ENCODE measurements at regions not wholly inside any gene's neighbourhood (a gene's known extent, or its start where the extent isn't known, plus 50 kb on each side); places are given as distances from the start of the nearest gene placed in this dataset.
A peak's percentile ranks its signal among the peaks of the same experiment; 100 is the strongest.
"Not testable (repeated sequence)": the region's sequence is repeated elsewhere in the genome, so short reads cannot be mapped to it uniquely, and the experiment has no call there.

DNA sequence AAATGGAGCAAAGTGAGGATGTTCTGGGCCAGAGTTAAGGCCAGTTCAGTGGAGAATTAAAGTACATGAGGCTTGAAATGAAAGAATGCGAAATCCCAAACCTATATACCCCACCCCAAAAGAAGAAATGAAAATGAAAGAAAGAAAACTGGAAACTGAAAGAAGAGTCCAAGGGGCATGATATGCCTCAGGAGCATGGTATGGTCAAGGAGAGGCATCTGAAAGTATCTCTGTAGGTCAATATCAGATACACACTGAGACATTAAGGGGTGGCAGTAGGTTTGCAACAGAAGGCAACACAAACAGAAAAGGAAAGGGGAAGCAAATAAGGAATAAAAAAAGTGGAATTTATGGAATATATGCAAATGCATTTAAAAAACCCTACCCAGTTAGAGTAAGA lies 166.5 kb downstream of the COG6 start:
- no peaks in the 10 kb centered on the region for H3K27me3 ChIP-seq (ENCODE audit: control insufficient read depth, insufficient read depth, low read length)
- TF ChIP-seq CTCF (IDR thresholded peaks at IDR 0.05; ENCODE audit: insufficient read depth, low read length, severe bottlenecking), result no peak
- DNase-seq (ENCODE audit: low read depth), result no peak
- no peaks in the 10 kb centered on the region for H3K36me3 ChIP-seq (ENCODE audit: control insufficient read depth, insufficient read depth, low read length)
- no peak overlapping the region for H3K4me3 ChIP-seq (ENCODE audit: low read depth, low read length)
- FAIRE-seq, result no peak

- DNase-seq (ENCODE audit: low read depth) (no peak), FAIRE-seq (no peak)
- H3K4me3 ChIP-seq (ENCODE audit: low read depth, low read length), result no peak overlapping the region
- no peaks in the 10 kb centered on the region for H3K36me3 ChIP-seq (ENCODE audit: control insufficient read depth, insufficient read depth, low read length)
- TF ChIP-seq CTCF (IDR thresholded peaks at IDR 0.05; ENCODE audit: insufficient read depth, low read length, severe bottlenecking), result no peak
- H3K27me3 ChIP-seq (ENCODE audit: control insufficient read depth, insufficient read depth, low read length), result no peaks in the 10 kb centered on the region
Observed at GRCh38 chr13:39822437-39822836, 167.0 kb downstream of the COG6 start.

GRCh38 chr13:39823063-39823713 lies 167.7 kb downstream of the COG6 start:
- H3K27me3 ChIP-seq (ENCODE audit: control insufficient read depth, insufficient read depth, low read length), result no peaks in the 10 kb centered on the region
- H3K4me3 ChIP-seq (ENCODE audit: low read depth, low read length), result no peak overlapping the region
- DNase-seq (ENCODE audit: low read depth) (no peak), FAIRE-seq (no peak)
- no peaks in the 10 kb centered on the region for H3K36me3 ChIP-seq (ENCODE audit: control insufficient read depth, insufficient read depth, low read length)
- no peak for TF ChIP-seq CTCF (IDR thresholded peaks at IDR 0.05; ENCODE audit: insufficient read depth, low read length, severe bottlenecking)

DNA sequence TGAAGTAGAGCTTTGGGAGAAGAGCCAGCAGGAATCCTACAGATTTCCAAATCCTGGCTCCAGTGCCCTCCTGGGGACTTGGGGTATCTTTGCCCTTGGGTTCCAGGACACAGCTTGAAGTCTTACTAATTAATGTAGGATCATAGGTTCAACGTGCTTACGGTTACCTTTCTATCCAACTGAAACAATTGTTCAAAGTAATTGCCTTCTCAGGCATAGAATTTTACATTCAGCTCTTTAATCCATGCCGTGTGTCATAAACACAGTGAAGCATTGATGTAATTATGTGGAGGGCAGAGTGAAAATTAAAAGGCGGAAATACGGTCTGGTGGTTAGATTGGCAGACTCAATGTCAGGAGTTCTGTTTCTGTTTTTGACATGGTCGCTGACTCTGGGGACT lies 170.4 kb downstream of the COG6 start:
- Histone ChIP-seq H3K36me3 (ENCODE audit: control insufficient read depth, insufficient read depth, low read length) (no peaks in the 10 kb centered on the region), H3K27me3 (ENCODE audit: control insufficient read depth, insufficient read depth, low read length) (no peaks in the 10 kb centered on the region), H3K4me3 (ENCODE audit: low read depth, low read length) (no peak overlapping the region)
- no peak for FAIRE-seq
- no peak for TF ChIP-seq CTCF (IDR thresholded peaks at IDR 0.05; ENCODE audit: insufficient read depth, low read length, severe bottlenecking)
- DNase-seq (ENCODE audit: low read depth), result no peak

DNA sequence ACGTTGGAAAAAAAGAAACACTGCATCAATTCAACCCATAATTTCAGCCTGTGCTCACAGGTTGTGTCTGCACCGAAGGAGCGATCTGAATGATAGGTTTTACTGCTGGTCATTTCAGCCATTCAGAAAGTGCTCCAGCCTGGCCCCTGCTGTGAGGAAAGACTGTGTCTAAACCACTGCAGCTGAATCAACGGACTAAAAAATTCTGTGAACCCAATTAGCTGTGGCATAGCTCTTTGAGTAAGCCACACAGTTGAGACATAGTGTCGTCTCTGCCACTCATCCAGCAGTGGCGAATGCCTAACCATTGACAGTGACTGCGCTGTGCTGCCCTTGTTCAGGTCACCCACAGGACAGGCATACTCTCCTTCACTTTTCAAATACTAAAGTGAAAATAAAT lies 179.8 kb downstream of the COG6 start:
- Histone ChIP-seq H3K36me3 (ENCODE audit: control insufficient read depth, insufficient read depth, low read length) (no peaks in the 10 kb centered on the region), H3K27me3 (ENCODE audit: control insufficient read depth, insufficient read depth, low read length) (no peaks in the 10 kb centered on the region), H3K4me3 (ENCODE audit: low read depth, low read length) (no peak overlapping the region)
- FAIRE-seq, result no peak
- DNase-seq (ENCODE audit: low read depth), result no peak
- TF ChIP-seq CTCF (IDR thresholded peaks at IDR 0.05; ENCODE audit: insufficient read depth, low read length, severe bottlenecking), result no peak

DNA sequence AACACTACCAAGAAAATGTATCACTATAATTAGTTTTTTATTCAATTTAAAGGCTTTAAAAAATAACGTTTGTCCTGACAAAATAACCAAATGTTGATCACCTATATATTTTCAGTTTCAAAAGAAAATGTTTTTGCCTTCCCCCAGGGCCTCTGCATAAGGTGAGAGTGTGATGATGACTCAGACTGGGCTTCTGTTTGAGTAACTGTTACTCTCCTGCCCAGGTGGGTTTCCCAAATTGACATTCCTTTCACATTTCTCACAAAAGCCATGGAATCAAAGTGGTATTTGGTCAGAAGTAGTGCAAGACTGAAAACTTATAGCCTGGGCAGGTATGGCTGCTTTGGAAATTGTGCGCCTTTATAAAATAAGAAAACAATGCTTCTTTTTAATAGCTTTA lies 180.6 kb downstream of the COG6 start:
- DNase-seq (ENCODE audit: low read depth) (peak; percentile 93), FAIRE-seq (no peak)
- Histone ChIP-seq H3K4me3 (ENCODE audit: low read depth, low read length) (no peak overlapping the region), H3K27me3 (ENCODE audit: control insufficient read depth, insufficient read depth, low read length) (no peaks in the 10 kb centered on the region), H3K36me3 (ENCODE audit: control insufficient read depth, insufficient read depth, low read length) (no peaks in the 10 kb centered on the region)
- no peak for TF ChIP-seq CTCF (IDR thresholded peaks at IDR 0.05; ENCODE audit: insufficient read depth, low read length, severe bottlenecking)

DNA sequence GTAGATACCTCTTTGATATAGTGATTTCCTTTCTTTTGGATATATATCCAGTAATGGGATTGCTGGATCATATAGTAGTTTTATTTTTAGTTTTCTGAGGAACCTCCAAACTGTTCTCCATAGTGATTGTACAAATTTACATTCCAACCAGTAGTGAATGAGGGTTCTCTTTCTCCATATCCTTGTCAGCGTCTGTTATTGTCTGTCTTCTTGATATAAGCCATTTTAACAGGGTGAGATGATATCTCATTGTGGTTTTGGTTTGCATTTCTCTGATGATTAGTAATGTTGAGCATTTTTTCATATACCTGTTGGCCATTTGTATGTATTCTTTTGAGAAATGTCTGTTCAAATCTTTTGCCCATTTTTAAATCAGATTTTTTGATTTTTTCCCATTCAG lies 182.4 kb downstream of the COG6 start:
- peak; percentile 28 for DNase-seq (ENCODE audit: low read depth)
- H3K27me3 ChIP-seq (ENCODE audit: control insufficient read depth, insufficient read depth, low read length); FAIRE-seq; H3K36me3 ChIP-seq (ENCODE audit: control insufficient read depth, insufficient read depth, low read length); H3K4me3 ChIP-seq (ENCODE audit: low read depth, low read length): not testable (repeated sequence)

Measured in bronchial epithelial cell (primary cell).